ENCODE measurements at regions not wholly inside any gene's neighbourhood (a gene's known extent, or its start where the extent isn't known, plus 50 kb on each side); places are given as distances from the start of the nearest gene placed in this dataset.
"Not testable (repeated sequence)": the region's sequence is repeated elsewhere in the genome, so short reads cannot be mapped to it uniquely, and the experiment has no call there.

DNA sequence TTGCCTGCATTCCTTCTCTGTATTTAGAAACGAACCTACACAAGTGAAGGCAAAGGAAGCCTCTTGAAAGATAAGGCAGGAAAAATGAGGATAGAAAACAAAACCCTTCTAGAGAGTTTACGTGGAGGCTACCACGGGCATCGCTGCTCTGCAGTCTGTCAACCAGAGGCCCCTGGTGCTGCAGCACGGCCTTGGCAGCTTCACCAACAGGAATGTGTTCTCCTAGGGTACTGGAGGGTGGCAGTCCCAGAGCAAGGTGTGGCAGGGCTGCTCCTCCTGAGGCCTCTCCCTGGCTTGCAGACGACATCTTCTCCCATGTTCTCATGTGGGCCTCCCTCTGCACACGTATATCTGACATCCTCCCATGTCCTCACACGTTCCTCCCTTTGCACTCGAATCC lies 57.6 kb upstream of the SAMD11 start:
- TF ChIP-seq, protein P1, sequence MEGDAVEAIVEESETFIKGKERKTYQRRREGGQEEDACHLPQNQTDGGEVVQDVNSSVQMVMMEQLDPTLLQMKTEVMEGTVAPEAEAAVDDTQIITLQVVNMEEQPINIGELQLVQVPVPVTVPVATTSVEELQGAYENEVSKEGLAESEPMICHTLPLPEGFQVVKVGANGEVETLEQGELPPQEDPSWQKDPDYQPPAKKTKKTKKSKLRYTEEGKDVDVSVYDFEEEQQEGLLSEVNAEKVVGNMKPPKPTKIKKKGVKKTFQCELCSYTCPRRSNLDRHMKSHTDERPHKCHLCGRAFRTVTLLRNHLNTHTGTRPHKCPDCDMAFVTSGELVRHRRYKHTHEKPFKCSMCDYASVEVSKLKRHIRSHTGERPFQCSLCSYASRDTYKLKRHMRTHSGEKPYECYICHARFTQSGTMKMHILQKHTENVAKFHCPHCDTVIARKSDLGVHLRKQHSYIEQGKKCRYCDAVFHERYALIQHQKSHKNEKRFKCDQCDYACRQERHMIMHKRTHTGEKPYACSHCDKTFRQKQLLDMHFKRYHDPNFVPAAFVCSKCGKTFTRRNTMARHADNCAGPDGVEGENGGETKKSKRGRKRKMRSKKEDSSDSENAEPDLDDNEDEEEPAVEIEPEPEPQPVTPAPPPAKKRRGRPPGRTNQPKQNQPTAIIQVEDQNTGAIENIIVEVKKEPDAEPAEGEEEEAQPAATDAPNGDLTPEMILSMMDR (conservative IDR thresholded peaks at IDR 0.05; ENCODE audit: low read depth, low read length) = no peak
- no peak for DNase-seq (ENCODE audit: low read depth)
- no peak overlapping the region for H3K4me3 ChIP-seq (ENCODE audit: low read depth, low read length)

DNA sequence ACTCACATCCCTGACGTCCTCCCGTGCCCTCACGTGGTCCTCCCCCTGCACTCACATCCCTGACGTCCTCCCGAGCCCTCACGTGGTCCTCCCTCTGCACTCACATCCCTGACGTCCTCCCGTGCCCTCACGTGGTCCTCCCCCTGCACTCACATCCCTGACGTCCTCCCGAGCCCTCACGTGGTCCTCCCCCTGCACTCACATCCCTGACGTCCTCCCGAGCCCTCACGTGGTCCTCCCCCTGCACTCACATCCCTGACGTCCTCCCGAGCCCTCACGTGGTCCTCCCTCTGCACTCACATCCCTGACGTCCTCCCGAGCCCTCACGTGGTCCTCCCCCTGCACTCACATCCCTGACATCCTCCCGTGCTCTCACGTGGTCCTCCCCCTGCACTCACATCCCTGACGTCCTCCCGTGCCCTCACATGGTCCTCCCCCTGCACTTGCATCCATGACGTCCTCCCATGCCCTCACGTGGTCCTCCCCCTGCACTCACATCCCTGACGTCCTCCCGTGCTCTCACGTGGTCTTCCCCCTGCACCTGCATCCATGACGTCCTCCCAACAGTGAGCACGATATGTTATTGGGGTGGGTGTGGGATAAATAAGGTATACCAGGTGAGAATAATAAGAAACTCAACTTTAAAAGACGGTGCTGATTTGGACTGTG lies 57.0 kb upstream of the SAMD11 start:
- not testable (repeated sequence) for H3K4me3 ChIP-seq (ENCODE audit: low read depth, low read length); DNase-seq (ENCODE audit: low read depth)

DNA sequence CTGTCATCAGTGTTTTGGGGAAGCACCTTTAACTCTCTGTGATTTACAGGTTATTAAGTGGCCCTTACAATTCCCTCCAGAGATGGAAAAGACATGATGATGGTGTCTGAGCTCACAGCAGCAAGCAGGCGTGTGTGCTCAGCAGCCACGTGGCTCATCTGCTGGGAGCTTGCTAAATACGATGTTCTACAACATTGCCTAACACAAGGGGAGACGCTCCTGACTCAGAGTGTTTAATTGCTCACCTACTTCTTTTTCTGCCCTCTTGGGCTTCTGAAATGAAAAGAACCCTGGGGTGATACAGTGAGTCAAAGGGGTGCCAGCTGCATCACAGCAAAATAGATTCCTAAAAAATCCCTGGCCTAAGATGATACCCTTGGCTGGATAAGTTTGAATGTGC lies 56.2 kb upstream of the SAMD11 start:
- peak; percentile 58 for DNase-seq (ENCODE audit: low read depth)
- H3K4me3 ChIP-seq (ENCODE audit: low read depth, low read length) = not testable (repeated sequence)

DNA sequence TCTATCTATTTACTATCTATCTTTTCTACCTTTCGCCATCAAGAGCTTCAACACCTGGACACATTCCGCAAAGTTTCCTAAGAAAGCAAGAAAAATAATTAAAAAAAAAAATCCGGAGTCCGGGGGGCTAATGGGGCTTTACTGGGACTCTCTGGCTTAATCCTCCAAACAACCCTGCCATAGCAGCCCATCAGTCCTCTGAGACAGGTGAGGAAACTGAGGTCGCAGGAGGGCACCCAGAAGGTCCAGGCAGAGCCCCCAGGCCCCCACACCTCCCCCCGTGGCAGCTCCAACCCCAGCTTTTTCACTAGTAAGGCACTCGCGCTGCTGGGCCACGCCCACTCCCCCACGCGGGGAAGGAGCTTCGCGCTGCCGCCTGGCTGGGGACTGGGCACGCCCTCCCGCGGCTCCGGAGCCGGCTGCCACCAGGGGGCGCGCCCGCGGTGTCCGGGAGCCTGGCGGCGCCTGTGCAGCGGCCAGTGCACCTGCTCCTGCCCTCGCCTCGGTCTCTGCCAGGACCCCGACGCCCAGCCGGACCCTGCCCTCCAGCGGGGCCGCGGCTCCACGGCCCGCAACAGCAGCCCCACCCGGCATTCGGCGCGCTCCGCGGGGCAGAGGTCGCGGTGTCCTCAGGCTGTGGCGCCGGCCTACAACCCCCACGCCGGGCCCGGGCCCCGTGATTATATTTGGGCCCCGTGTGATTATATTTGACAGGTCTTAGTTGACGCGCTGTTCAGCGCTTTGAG lies 54.1 kb upstream of the SAMD11 start:
- DNase-seq (ENCODE audit: low read depth) = peak; percentile 36
- TF ChIP-seq, protein P1 (conservative IDR thresholded peaks at IDR 0.05; ENCODE audit: low read depth, low read length) = peak; percentile 29
- H3K4me3 ChIP-seq (ENCODE audit: low read depth, low read length) = no peak overlapping the region

Data from choroid plexus epithelial cell (primary cell).